GM19467 (cell line): ENCODE measurements at regions not wholly inside any gene's neighbourhood (a gene's known extent, or its start where the extent isn't known, plus 50 kb on each side); places are given as distances from the start of the nearest gene placed in this dataset.
A peak's percentile ranks its signal among the peaks of the same experiment; 100 is the strongest.
"Not testable (repeated sequence)": the region's sequence is repeated elsewhere in the genome, so short reads cannot be mapped to it uniquely, and the experiment has no call there.

ENCODE experiments used
- ATAC-seq: cut with Tn5 transposase; IDR thresholded peaks from one replicate; pipeline ENCODE4 v1.9.1; 2021; ENCODE audit warnings: mild to moderate bottlenecking, moderate library complexity; ENCODE audit not compliant: unreplicated experiment

- no peak for ATAC-seq
Measured at GRCh38 chr13:27327633-27328032, 57.0 kb downstream of the RASL11A start.

- no peak for ATAC-seq
Measured at GRCh38 chr13:27329210-27329609, 58.6 kb downstream of the RASL11A start.

GRCh38 chr13:27334774-27335435 lies 64.3 kb downstream of the RASL11A start:
- ATAC-seq = no peak

- no peak for ATAC-seq
Measured at GRCh38 chr13:27336014-27336673, 65.5 kb downstream of the RASL11A start.

- no peak for ATAC-seq
Measured at GRCh38 chr13:27338207-27338606, 67.6 kb downstream of the RASL11A start.

- no peak for ATAC-seq
Measured at GRCh38 chr13:27338816-27339215, 68.2 kb downstream of the RASL11A start.

GRCh38 chr13:27339299-27339698 lies 68.7 kb downstream of the RASL11A start:
- peak; percentile 54 for ATAC-seq

GRCh38 chr13:27341616-27342015 lies 71.0 kb downstream of the RASL11A start:
- ATAC-seq = no peak

- no peak for ATAC-seq
Measured at GRCh38 chr13:27347211-27347772, 76.7 kb downstream of the RASL11A start.

- no peak for ATAC-seq
Measured at GRCh38 chr13:27348461-27348860, 76.0 kb upstream of the GTF3A start.

GRCh38 chr13:27349458-27349857 lies 75.0 kb upstream of the GTF3A start:
- ATAC-seq = no peak

GRCh38 chr13:27350825-27351224 lies 73.6 kb upstream of the GTF3A start:
- ATAC-seq = not testable (repeated sequence)

- ATAC-seq = no peak
Measured at GRCh38 chr13:27352698-27353097, 71.7 kb upstream of the GTF3A start.

- peak; percentile 94 for ATAC-seq
Measured at GRCh38 chr13:27353166-27353583, 71.2 kb upstream of the GTF3A start.

GRCh38 chr13:27353708-27354107 lies 70.7 kb upstream of the GTF3A start:
- ATAC-seq = no peak

GRCh38 chr13:27354379-27354778 lies 70.0 kb upstream of the GTF3A start:
- ATAC-seq = no peak

- ATAC-seq = no peak
Measured at GRCh38 chr13:27355894-27356293, 68.5 kb upstream of the GTF3A start.

GRCh38 chr13:27358420-27358819 lies 66.0 kb upstream of the GTF3A start:
- no peak for ATAC-seq

- peak; percentile 48 for ATAC-seq
Measured at GRCh38 chr13:27359199-27359821, 65.1 kb upstream of the GTF3A start.

GRCh38 chr13:27360562-27360961 lies 63.9 kb upstream of the GTF3A start:
- ATAC-seq = no peak

- ATAC-seq = peak; percentile 90
Measured at GRCh38 chr13:27362064-27362751, 62.2 kb upstream of the GTF3A start.
